HG03565 (cell line): ENCODE measurements at regions not wholly inside any gene's neighbourhood (a gene's known extent, or its start where the extent isn't known, plus 50 kb on each side); places are given as distances from the start of the nearest gene placed in this dataset.
A peak's percentile ranks its signal among the peaks of the same experiment; 100 is the strongest.

Experiments
- ATAC-seq: cut with Tn5 transposase; IDR thresholded peaks from one replicate; pipeline ENCODE4 v1.9.1; 2021; ENCODE audit warnings: mild to moderate bottlenecking, moderate library complexity; ENCODE audit not compliant: unreplicated experiment

DNA sequence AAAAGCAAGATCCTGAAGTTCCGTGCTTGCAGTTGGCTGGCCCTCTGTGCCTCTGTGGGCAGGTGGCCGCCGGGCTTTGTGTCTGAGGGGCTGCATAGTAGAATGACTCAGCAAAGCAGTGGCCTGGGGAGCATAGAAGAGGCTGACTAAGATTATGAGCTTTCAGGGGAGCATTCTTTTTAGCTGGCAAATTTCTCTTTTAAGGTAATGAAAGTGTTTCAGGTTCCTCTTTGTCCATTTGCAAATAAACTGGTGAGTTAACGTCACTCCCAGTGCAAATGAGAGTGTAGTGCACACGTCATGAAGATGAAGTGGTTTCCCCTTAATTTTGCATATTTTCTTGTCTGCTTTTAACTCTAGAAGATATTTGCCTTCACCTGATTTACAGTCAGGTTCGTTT, 98.6 kb downstream of the BCL2L11 start:
- ATAC-seq: peak; percentile 91

DNA sequence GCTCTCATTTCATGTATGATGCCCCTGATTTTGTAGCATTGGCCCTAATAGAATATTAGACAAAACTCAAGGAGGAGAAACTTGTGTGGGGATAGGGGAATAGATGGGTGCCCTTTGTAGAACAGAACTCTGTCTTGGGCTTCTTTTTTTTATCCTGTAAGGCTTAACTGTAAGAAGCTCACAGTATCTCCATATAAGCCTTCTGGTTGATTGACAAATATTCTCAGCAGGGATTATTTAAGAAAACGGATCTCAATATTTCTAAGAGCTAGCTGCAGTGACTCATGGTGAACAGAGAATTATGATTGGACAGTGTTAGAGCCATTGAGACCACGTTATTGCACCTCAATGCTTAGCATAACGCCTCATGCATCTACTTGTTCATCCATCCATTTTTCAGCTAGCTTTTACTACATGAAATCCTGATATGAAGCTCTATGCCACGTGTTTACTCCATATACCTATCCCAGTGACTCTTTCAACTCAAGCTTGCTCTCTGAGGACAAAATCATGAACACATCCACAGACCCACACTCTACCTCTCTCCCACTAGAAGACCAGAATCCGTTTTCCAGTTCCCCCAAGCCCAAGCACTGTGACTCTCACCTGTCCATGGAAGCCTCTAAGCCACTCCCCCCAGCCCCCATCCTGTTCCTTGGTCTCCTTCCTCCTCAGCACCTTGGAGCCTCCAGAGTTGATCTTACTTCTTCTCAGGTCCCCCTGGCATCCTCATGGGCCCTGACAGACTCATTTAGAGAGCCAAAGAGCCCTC, 99.2 kb downstream of the BCL2L11 start:
- ATAC-seq: no peak

DNA sequence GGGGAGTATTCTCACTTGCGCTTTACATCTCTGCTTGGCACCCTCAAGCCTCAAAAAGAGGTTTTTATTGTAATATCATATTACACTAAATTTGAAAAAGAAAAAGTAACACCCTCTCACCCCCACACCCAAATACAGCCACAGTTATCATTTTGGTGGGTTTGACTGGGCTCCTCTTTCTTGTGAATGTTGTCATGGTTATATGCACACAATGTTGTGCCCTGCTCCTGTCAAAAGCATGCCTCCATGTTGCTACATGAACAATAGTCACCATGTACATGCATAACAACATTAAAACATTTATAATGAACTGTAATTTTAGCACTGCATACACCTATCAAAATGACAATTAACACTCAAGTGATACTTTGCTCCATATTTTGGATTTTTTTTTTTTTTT, 100.2 kb downstream of the BCL2L11 start:
- no peak for ATAC-seq

DNA sequence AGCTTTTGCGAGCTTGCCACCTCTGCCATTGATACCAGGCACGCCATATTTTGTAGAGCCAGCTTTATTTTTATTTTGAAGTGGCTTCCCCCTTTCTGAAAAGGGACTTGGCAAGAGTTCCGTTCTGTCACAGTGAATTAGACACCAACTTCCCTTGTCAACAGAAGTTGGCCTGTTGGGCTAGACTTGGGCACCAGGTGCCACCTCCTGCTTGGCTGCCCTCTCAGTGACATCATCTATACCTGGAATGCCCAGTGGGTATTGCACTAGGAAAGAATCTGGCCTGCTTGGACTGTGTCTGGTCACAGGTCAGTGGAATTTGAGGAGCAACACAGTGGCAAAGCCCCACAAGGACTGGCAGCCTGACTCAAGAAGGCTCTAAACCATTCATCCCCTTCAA, 101.0 kb downstream of the BCL2L11 start:
- ATAC-seq: no peak

DNA sequence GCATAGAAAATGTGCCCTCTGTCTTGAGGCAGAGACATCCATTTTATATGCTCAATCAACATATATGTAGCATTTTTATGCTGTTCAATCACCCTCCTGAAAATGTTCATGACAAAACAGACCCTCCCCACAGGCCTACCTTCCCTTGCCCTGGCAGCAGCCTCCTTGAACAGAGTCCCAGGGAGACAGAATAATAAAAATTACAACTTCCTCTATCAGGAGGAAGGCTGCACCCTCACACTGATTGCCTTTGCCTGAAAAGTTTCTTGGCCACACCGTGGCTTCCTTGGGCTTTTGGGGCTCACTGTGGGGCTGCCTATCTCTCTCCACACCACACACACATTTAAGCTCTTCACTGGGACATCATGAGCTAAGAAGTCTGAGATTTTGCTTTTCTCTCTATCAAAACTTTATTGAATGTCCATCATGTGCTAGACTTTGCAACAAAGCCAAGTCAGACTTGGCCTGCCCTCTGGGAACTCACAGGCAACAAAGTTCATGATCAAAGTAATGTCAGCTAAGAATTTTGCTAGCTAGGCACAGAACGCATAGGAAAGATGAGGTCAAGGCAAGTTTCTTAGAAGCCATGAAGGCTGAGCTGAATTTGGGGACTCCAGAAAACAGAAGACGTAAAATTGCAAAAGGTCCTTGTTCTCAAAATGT, 101.6 kb downstream of the BCL2L11 start:
- no peak for ATAC-seq

DNA sequence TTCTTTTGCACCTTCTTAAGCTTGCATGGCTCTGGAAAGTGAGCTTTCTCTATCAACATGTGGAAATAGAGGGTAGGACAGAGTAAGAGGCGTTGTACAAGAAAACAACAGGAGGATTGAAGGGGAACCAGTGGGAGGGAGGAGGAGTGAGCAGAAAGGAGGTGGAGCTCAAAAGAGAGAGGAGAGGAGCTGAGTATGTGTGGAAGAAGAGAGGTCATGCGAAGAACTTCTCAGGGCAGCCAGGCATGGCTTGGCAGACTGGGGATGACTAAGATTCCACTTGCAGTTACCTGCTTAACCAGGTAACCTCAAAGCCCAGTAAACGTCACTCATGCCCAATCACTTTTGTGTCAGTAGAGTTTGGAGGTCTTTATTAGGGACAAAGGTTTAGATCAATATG, 105.1 kb downstream of the BCL2L11 start:
- no peak for ATAC-seq

DNA sequence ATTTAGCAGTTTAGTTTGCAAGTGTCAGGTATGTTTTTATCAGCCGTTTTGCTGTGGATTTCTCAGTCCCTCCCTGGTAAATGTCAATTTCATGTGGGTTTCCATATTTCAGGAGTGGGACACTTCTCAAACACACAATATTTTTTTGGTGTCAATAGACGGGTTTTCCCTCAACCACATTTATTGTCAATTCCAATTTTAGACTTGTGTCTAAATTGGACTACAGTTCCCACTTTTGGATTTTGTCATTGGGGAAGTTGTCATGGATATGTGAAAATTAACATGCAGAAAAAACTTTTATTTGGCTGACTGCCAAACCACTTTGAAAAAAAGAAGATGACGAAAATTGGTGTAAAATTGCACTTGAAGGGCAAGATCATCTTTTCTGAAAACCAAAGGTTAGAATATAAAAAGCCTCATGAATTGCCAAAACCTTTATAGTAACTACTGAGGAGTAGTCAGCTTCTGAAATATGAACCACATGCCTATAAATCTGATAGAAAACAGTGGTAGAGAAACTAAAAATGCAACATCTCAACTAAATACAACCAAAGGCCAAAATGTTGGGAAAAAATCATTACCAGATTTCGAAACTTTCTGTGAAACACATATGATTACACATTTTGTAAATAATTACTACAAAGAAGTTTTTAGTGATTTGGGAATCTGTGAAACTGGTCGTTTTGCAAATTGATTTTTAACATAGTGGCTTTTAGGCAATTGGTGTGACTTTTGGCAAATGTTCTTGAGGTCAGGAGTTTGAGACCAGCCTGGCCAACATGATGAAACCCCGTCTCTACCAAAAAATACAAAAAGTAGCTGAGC, 106.4 kb downstream of the BCL2L11 start:
- no peak for ATAC-seq

DNA sequence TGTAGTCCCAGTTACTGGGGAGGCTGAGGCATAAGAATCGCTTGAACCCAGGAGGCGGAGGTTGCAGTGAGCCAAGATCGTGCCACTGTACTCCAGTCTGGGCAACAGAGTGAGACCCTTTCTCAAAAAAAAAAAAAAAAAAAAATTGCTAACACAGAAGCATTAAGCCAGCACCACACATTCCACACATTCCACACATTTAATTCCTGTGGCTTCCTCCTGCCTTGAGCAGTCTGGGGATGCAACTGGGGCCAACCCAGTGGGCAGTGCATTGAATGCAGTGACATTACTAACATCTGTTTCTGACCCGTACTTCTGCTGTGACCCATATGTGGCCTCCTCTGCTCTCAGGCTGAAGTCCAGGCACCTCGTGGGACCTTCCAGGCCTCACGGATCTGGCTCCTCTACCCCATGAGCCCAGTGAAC, 107.0 kb downstream of the BCL2L11 start:
- ATAC-seq: no peak

DNA sequence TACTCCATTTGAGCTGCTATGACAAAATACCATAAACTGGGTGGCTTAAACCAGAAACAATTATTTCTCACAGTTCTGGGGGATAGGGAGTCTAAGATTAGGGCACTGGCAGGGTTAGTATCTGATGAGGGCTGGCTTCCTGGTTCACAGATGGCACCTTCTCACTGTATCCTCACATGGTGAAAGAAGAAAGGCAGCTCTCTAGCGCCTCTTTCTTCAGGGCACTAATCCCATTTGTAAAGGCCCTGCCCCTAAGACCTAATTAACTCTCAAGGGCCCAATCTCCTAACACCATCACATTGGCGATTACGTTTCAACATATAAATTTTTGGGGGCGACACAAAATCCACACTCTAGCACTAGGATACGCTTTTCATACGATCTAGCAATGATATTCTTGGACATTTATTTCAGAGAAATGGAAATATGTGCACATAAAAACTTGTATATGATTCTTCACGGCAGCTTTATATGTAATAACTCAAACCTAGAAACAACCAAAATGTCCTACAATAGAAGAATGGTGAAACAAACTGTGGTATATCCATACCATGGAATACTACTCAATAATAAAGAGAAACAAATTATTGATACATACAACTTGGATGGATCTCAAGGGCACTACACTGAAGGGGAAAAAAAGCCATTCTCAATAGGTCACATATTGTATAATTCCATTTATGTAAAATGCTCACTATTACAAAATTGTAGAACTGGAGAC, 111.0 kb downstream of the BCL2L11 start:
- ATAC-seq: no peak

DNA sequence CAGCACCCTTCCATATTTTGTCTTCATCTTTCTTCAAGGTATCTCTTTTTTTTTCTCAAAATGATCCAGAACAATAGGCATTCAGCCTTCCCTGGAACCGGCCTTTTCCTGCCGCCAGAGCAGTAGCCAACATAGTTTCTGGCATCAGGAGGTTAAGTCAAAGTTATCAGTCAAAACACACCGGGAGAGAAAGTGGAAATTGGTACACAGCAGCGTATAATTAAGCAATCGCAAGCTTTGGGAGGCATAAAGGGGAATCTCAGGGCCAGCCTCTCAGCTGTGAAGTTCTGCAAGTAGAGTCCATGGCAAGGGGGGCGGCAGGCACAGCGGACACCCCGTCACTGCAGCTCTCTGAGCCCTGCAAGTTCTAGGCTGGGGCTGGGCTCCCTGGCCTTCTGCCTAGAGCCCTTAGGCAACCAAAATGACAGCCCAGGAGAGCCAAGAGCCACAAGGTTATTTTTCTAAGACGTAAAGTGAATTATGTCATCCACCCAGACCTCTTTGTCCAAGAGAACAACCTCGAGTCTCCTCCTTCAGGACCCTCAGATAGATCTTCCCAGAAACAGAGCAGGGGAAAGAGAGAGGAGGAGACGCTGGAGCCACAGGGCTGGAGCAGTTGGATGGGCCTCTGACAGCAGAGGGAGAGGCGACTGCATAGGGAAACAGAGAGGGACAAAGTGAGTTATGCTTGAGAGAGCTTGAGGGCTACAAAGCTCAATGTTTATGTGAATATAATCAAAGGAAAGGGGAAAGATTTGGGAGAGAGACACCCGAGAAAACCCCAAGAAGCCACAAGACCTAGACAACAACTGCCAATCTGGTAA, 114.7 kb downstream of the BCL2L11 start:
- no peak for ATAC-seq

DNA sequence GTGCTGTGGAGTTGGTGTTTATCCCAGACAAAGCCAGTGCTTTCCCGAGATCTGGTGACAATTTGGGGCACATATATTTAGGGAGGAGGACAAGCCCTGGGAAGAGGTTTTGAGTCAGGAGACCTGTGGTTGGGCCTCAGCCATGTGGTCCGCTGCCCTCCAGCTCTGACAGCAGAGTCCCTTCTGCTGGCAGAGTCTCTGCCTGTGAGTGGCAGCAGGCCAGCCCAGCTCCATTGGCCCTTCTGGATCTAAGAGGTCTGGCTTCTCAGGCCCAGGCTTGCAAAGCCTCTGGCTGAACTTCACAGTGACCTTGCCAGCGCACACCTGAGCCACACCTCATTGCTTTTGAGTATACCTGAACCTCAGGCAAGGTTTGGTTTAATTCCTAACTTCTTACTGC, 115.3 kb downstream of the BCL2L11 start:
- ATAC-seq: no peak

DNA sequence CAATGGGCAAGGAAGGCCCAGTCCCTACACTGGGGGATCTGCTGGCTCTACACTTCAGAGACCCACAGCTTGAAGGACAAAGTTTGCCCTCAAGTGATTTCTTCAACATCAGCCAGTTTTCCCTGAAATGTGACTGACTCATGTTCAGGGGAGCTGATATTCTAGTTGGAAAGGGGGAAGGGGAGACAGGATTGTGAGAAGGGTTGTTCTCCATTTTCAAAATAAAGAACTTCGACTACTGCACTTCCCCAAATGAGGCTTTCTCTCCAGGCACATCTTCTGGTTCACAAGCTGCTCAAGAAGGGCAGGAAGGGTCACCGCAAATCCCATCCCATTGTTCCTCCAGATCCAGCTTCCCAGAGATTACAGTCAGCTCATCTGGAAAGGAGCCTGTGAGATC, 117.6 kb downstream of the BCL2L11 start:
- no peak for ATAC-seq

DNA sequence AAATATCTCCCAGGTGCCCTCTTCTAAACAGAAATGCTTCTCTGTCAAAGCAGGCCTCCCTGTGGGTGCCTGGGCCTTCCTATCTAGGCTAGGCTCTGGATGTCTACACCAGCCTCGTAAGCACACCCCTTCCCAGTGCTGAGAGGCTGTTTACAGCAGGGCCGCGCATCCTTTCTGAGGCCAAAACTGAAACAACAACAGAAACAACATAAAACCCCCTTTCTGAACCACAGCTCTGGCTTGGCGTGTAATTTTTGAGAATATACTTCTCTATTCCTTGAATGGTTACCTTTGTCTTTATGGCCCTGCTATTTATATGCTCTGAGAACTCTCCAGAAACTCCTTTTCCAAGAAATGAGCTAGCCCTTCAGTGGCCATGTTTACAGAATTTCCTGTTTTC, 118.4 kb downstream of the BCL2L11 start:
- ATAC-seq: peak; percentile 81

DNA sequence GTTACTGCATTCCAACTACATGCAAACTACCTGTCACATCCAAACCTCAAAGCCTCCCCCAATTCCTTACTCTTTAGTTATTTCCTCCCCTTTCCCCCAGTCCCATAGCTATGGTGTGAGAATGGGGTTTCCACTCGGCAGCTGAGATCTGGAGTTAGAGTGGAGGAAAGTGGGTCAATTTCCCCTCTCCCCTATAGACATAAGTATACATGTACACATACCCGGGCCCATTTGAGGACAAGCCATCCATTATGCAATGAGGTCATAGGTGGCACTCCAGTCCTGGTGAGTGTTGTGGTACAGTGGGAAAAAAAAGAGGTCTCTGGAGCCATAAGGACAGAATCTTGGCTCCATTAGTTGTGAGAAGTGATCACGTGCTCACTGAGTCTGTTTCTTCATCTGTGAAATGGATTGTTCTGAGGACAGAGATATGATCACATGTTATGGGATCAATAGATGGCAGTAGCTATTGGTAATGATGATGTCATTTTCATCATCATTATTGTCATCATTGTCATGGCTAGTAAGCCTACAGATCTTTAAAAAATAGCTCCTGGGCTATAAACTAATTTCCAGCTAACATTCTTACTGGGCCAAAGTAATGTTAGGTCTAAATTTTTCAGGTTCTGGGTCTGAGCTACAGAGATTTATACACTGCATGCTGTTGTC, 119.0 kb downstream of the BCL2L11 start:
- ATAC-seq: no peak

DNA sequence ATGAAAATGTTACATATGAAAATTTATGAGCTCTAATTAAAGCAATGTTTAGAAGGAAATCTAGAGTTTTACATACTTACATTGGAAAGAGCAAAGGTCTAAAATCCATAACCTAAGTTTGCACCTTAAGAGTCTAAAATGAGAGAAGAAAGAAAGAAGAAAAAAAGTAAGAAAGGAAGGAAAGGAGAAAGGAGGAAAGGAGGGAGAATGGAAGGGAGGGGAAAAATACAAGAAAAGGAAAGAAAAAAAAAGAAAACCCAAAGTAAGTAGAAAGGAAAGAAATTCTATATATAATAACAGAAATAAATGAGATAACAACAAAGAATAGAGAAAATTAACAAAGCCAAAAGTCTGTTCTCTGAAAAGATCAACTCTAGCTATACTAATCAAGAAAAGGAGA, 122.6 kb downstream of the BCL2L11 start:
- no peak for ATAC-seq

DNA sequence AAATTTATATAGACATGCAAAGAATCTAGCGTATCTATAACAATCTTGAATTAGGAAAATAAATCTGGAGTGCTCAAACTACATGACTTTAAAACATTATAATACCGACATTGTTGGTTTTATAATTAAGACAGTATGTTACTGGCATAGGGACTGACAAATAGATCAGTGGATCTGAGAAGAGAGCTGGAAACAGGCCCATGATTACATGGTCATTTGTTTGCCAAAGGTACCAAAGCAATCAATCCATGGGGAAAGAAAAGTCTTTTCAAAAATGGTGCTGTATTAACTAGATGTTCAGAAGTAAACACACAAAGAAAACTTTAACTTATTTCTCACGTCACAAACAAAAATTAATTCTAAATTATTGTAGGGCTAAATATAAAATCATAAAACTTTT, 124.2 kb downstream of the BCL2L11 start:
- ATAC-seq: no peak

DNA sequence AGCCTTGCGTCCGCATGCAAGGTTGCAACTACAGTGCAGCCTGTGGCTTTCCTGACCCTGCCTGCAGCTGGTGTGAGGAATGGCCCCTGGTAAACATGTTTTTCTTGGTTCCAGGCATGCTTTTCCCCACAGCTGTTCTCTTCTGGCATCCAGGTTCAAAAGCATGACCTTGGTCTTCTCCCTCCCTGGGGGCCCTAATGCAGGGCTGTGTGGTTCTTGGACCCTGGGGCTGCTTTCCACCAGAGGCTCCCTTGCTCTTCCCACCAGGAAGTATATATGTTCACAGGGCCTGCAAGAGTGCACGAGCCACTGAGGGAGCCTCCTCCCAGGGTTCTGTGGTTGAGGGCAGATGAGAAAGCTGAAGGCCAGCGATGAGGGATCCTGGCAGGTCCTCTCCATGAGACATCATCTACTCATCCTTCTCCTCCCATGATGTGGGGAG, 125.9 kb downstream of the BCL2L11 start:
- ATAC-seq: no peak

DNA sequence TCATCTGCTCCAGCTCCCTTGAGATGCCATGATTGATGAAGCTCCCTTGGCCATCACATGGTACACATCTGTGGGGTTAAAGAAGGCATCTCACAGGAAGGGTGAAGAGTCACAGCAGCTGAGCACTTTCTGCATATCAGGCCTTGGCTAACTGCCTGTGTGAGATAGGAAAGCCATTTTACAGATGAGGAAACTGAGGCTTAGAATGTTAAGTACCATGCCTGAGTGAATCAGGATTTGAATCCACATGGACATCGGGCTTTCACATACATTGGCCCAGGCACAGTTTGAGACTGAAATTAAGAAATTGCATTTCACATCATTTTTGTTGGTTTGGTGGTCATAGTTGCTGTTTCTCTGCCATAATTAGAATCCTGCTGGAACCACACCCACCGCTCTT, 126.8 kb downstream of the BCL2L11 start:
- ATAC-seq: no peak

DNA sequence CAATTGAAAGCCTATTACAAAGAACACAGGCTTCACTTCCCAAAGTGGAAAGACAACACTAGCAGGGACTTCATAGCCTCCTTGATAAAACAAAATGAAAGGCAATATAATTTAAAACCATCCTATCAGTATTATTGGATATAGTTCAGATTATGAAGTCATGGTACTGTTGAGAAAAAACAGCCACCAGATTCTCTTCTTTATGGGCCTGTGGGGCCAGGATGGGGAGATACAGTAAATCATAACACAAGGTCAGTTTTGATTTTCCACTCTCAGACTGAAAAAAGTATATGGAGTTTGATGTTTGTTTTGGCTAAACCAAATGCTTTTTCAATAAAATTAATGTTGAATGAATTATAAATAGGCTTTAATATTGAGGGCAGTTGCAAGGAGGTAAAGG, 129.1 kb downstream of the BCL2L11 start:
- no peak for ATAC-seq
